ENCODE measurements at regions not wholly inside any gene's neighbourhood (a gene's known extent, or its start where the extent isn't known, plus 50 kb on each side); places are given as distances from the start of the nearest gene placed in this dataset.

DNA sequence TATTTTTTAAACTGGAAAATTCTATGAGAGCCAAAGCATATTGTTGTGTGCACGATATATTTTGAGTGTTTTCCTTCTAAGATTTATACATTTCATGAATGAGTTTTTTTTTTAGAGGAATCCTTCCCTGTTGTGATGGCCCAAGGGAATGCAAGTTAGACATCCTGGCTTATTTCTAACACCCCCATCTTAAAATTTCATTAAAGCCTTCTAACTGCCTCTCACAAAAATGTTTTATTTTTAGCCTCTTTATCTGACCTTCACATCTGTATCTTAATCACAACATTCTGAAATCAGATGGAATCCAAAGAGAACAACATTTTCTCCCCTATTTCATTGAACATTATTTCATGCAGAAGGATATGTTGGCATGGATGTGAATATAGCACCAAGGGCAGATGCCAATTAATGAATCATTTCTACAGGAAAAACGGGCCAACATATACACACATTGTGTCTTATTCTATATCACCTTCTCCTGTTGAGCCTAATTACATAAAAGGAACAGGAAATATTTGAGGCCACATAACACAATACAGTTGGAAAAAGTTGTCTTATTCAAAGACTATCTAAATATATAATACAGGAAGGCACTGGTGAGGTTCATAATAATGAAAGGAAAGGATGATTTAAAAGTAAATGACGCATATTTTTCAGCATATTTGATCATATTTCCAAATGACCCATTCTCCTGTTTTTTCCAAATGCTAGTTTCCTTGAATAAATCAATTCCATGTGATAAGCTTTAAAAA lies 455.5 kb downstream of the TTLL7 start:
- TF ChIP-seq MAZ (IDR thresholded peaks at IDR 0.05; ENCODE audit: borderline replicate concordance, low read depth, low read length) = no peak
- TF ChIP-seq CEBPB (IDR thresholded peaks at IDR 0.05; ENCODE audit: low read depth, low read length) = no peak
- TF ChIP-seq BHLHE40 (IDR thresholded peaks at IDR 0.05; ENCODE audit: low read depth, low read length) = no peak
- TF ChIP-seq, protein P1, sequence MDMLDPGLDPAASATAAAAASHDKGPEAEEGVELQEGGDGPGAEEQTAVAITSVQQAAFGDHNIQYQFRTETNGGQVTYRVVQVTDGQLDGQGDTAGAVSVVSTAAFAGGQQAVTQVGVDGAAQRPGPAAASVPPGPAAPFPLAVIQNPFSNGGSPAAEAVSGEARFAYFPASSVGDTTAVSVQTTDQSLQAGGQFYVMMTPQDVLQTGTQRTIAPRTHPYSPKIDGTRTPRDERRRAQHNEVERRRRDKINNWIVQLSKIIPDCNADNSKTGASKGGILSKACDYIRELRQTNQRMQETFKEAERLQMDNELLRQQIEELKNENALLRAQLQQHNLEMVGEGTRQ (IDR thresholded peaks at IDR 0.05; ENCODE audit: low read depth, low read length) = no peak
- TF ChIP-seq MXI1 (IDR thresholded peaks at IDR 0.05; ENCODE audit: borderline replicate concordance, low read depth, low read length) = no peak
- TF ChIP-seq RAD21 (IDR thresholded peaks at IDR 0.05; ENCODE audit: low read length) = no peak
- TF ChIP-seq NFE2L2 (IDR thresholded peaks at IDR 0.05; ENCODE audit: low read depth, low read length) = no peak
- TF ChIP-seq, protein P2, sequence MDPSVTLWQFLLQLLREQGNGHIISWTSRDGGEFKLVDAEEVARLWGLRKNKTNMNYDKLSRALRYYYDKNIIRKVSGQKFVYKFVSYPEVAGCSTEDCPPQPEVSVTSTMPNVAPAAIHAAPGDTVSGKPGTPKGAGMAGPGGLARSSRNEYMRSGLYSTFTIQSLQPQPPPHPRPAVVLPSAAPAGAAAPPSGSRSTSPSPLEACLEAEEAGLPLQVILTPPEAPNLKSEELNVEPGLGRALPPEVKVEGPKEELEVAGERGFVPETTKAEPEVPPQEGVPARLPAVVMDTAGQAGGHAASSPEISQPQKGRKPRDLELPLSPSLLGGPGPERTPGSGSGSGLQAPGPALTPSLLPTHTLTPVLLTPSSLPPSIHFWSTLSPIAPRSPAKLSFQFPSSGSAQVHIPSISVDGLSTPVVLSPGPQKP (IDR thresholded peaks at IDR 0.05; ENCODE audit: borderline replicate concordance, low read depth, low read length) = no peak
- TF ChIP-seq POLR2A (IDR thresholded peaks at IDR 0.05; ENCODE audit: low read depth, low read length) = no peak
- no peak for ATAC-seq (ENCODE audit: low read depth)
- Histone ChIP-seq H3K79me1 (ENCODE audit: low read depth in 1 of 2, low read length in 2 of 2) (no peaks in the 10 kb centered on the region), H3K9me3 (ENCODE audit: control insufficient read depth, insufficient read depth, low read length) (peaks cover 3% of the 10 kb centered on the region; the same call in 1 of the 2 replicates), H2BK5ac (ENCODE audit: low read depth, low read length, poor library complexity, severe bottlenecking) (no peak overlapping the region), H2AK9ac (replicated peaks; ENCODE audit: low read depth, low read length, poor library complexity) (no peak overlapping the region), H2AFZ (replicated peaks; ENCODE audit: low read length, poor library complexity) (no peak overlapping the region), H3K4me3 (ENCODE audit: insufficient read depth, low read depth, low read length) (no peak overlapping the region), H3K4ac (ENCODE audit: low read depth, low read length) (no peak overlapping the region), H3K4me1 (ENCODE audit: control insufficient read depth, insufficient read depth, low read length) (no peaks in the 10 kb centered on the region), H3K23ac (ENCODE audit: low read depth, low read length) (no peak overlapping the region), H3K14ac (replicated peaks; ENCODE audit: low read depth, low read length) (no peak overlapping the region), H3K27me3 (ENCODE audit: control insufficient read depth, insufficient read depth, low read length) (no peaks in the 10 kb centered on the region), H4K8ac (ENCODE audit: low read depth in 2 of 2, low read length in 2 of 2) (no peak overlapping the region), H3K4me2 (ENCODE audit: low read depth, low read length) (no peak overlapping the region), H3K9ac (ENCODE audit: low read depth, low read length) (no peak overlapping the region), H3K36me3 (ENCODE audit: control insufficient read depth, insufficient read depth, low read length) (no peaks in the 10 kb centered on the region), H2BK120ac (ENCODE audit: low read depth, low read length) (no peak overlapping the region), H4K91ac (ENCODE audit: insufficient read depth, low read depth, low read length) (no peak overlapping the region), H4K5ac (ENCODE audit: low read depth, low read length) (no peak overlapping the region), H2AK5ac (ENCODE audit: low read depth, low read length) (no peak overlapping the region), H2BK20ac (ENCODE audit: low read depth, low read length) (no peak overlapping the region), H3K9me1 (ENCODE audit: insufficient read depth, low read length) (no peaks in the 10 kb centered on the region), H3K56ac (ENCODE audit: extremely low read depth, insufficient read depth, low read length) (no peak overlapping the region), H3K27ac (ENCODE audit: insufficient read depth, low read length) (no peak overlapping the region), H4K20me1 (ENCODE audit: insufficient read depth, low read length) (no peaks in the 10 kb centered on the region), H2BK15ac (ENCODE audit: low read depth, low read length) (no peak overlapping the region), H3K18ac (ENCODE audit: low read depth, low read length) (no peak overlapping the region)
- intact Hi-C loops (cut with micrococcal nuclease) = no loop called here
- no CpG with 5 or more reads among the region's 3 CpGs for WGBS, 2 experiments (ENCODE audit: extremely low coverage in 2 of 2, insufficient read length in 1 of 2)
- in situ Hi-C loops (cut with MboI; ENCODE audit: low sequenced_read_pairs) = no loop called here
- dilution Hi-C loops (cut with HindIII; ENCODE audit: low sequenced_read_pairs, unreplicated experiment) = no loop called here
- no TSS peak for BruUV-seq (replicated peaks)
- CTCF ChIA-PET = no interaction called here
- DNase-seq = no peak
- POLR2A ChIA-PET (ENCODE audit: unreplicated experiment) = no interaction called here
